Osteocyte (in vitro differentiated cells): ENCODE measurements at regions not wholly inside any gene's neighbourhood (a gene's known extent, or its start where the extent isn't known, plus 50 kb on each side); places are given as distances from the start of the nearest gene placed in this dataset.

Experiments used
- DNase-seq: peaks from one replicate; pipeline ENCODE4 v3.0.0; 2021; ENCODE audit warnings: mixed read lengths; ENCODE audit not compliant: unreplicated experiment; ENCODE audit errors: extremely low spot score
- H3K27ac Mint-ChIP-seq: one replicate; pipeline ENCODE4 v1.8.0; 2021; ENCODE audit warnings: mild to moderate bottlenecking, mixed read lengths; ENCODE audit not compliant: unreplicated experiment
- H3K27me3 Mint-ChIP-seq: one replicate; pipeline ENCODE4 v1.8.0; 2021; ENCODE audit warnings: mixed read lengths; ENCODE audit not compliant: unreplicated experiment
- H3K36me3 Mint-ChIP-seq: one replicate; pipeline ENCODE4 v1.8.0; 2021; ENCODE audit warnings: mixed read lengths; ENCODE audit not compliant: unreplicated experiment
- H3K4me1 Mint-ChIP-seq: one replicate; pipeline ENCODE4 v1.8.0; 2021; ENCODE audit warnings: mixed read lengths; ENCODE audit not compliant: unreplicated experiment
- H3K4me3 Mint-ChIP-seq: one replicate; pipeline ENCODE4 v1.8.0; 2021; ENCODE audit warnings: mild to moderate bottlenecking, moderate library complexity, mixed read lengths; ENCODE audit not compliant: unreplicated experiment
- H3K9me3 Mint-ChIP-seq: one replicate; pipeline ENCODE4 v1.8.0; 2021; ENCODE audit warnings: mixed read lengths; ENCODE audit not compliant: unreplicated experiment
- TF ChIP-seq, protein P1 (sequence below): fragments of 200-600 bp; sonication (generic); IDR thresholded peaks from 2 replicates; pipeline ENCODE4 v1.5.0; 2021; ENCODE audit warnings: antibody characterized with exemption, mild to moderate bottlenecking, moderate library complexity

DNA sequence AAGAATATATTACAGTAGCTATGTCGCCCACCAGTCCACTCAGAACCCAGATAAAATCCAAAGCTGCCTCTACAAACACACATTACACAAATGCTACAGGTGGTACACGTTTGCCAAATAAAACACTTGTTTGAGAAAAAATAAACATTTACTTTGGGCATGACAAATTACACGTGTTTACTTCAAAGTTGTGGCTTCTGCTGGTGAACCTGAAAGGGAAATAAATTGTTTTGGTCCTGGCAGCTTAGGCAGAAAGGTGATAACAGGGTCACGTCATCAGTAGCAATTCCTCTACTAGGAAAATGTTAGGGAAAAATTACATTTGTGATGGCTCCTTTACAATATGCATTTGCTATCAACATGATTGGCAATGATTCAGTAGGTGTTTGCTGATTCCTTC is 497.3 kb upstream of the WWC1 start:
- H3K36me3 Mint-ChIP-seq: no peaks in the 10 kb centered on the region

DNA sequence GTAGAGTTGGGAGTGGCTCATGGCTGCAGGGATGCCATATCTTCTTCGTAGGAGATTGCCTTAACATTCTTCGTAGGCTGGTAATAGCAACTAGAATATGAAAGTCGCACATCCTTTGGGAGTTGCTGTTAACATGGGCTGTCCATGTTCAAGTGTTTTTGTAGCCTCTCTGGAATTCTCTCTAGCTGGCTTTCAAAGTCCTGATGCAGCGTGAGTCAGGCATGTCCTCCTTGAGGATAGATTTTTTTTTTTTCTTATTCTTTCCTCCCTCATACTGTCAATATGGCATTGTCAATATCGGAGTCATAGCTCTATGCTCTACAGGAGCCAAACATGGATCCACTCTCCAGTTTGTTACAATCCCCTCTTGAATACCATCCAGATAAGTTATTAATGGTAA is 494.8 kb upstream of the WWC1 start:
- TF ChIP-seq, protein P1, sequence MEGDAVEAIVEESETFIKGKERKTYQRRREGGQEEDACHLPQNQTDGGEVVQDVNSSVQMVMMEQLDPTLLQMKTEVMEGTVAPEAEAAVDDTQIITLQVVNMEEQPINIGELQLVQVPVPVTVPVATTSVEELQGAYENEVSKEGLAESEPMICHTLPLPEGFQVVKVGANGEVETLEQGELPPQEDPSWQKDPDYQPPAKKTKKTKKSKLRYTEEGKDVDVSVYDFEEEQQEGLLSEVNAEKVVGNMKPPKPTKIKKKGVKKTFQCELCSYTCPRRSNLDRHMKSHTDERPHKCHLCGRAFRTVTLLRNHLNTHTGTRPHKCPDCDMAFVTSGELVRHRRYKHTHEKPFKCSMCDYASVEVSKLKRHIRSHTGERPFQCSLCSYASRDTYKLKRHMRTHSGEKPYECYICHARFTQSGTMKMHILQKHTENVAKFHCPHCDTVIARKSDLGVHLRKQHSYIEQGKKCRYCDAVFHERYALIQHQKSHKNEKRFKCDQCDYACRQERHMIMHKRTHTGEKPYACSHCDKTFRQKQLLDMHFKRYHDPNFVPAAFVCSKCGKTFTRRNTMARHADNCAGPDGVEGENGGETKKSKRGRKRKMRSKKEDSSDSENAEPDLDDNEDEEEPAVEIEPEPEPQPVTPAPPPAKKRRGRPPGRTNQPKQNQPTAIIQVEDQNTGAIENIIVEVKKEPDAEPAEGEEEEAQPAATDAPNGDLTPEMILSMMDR: no peak
- peaks cover 25% of the 10 kb centered on the region for H3K4me1 Mint-ChIP-seq
- no peak for DNase-seq
- H3K27me3 Mint-ChIP-seq: no peaks in the 10 kb centered on the region
- H3K4me3 Mint-ChIP-seq: no peak overlapping the region
- H3K27ac Mint-ChIP-seq: no peak overlapping the region
- H3K9me3 Mint-ChIP-seq: no peaks in the 10 kb centered on the region
- H3K36me3 Mint-ChIP-seq: no peaks in the 10 kb centered on the region

More for the DNA sequence above, 497.3 kb upstream of the WWC1 start:
- TF ChIP-seq, protein P1: no peak
- no peak for DNase-seq
- Mint-ChIP-seq H3K4me3 (no peak overlapping the region), H3K9me3 (no peaks in the 10 kb centered on the region), H3K27me3 (no peaks in the 10 kb centered on the region), H3K4me1 (peaks cover 21% of the 10 kb centered on the region), H3K27ac (no peak overlapping the region)

DNA sequence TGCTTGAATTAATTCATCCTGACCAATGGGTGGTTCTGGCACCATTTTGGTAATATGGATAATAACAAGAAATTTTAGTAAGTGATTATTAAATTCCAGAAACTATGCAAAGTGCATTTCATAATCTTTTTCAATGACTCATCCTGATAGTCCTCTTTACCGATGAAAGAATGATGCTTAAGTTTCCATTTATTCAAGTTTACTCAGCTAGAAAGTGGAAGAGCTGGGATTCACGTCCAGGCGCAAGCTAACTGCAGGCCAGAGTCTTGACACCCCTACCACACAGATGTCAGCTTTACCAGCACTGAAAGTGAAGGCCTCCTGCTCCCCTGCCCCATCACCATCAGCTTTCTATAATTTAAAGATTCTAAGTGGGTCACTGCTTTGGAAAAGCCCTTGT is 493.5 kb upstream of the WWC1 start:
- DNase-seq: no peak
- TF ChIP-seq, protein P1: no peak
- H3K27ac Mint-ChIP-seq: no peak overlapping the region
- no peaks in the 10 kb centered on the region for H3K36me3 Mint-ChIP-seq
- no peaks in the 10 kb centered on the region for H3K9me3 Mint-ChIP-seq
- peaks cover 20% of the 10 kb centered on the region for H3K4me1 Mint-ChIP-seq
- H3K27me3 Mint-ChIP-seq: no peaks in the 10 kb centered on the region
- no peak overlapping the region for H3K4me3 Mint-ChIP-seq

DNA sequence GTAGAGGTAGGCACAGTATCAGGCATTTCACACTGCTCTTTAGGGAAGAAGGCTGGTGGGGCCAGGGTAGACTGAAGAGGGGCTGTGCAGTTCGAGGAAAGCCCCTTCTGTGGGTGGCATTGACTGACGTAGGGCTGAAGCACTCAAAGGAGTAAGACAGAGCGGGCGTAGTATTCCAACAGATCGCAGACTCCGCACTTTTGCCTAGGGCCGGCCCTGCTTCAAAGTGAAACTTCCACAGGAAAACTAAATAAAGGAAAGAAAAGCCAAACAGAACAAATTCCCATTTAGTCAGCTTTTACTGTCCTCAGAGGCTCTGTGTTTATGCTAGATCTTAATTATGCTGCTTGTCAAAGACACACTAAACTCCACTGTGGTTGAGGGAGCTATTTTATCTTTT is 493.0 kb upstream of the WWC1 start:
- Mint-ChIP-seq H3K4me3 (no peak overlapping the region), H3K36me3 (no peaks in the 10 kb centered on the region), H3K27me3 (no peaks in the 10 kb centered on the region), H3K27ac (no peak overlapping the region), H3K4me1 (peaks cover 23% of the 10 kb centered on the region), H3K9me3 (no peaks in the 10 kb centered on the region)
- DNase-seq: no peak
- TF ChIP-seq, protein P1: no peak

DNA sequence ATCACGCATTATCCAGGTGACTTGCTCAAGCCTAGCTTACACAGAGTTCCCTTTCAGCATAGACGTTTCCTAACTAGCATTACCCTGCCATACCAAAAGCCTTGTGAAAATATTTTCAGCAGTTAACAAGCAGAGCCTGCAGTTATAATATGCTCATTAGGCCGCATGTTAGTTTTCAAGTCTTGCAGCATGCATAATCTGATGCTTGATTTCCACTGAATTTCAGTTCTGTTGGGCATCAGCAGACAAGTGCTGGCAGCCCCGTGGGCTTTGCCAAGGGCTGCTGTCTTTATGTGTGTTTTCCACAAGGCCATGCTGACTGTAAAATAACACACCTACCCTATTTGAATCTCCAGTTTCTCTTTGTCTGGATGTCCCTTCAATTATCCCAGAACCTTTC is 491.0 kb upstream of the WWC1 start:
- Mint-ChIP-seq H3K4me3 (no peak overlapping the region), H3K4me1 (peaks cover 24% of the 10 kb centered on the region), H3K27me3 (no peaks in the 10 kb centered on the region), H3K36me3 (no peaks in the 10 kb centered on the region), H3K27ac (no peak overlapping the region), H3K9me3 (no peaks in the 10 kb centered on the region)
- no peak for DNase-seq
- TF ChIP-seq, protein P1: no peak
